ENCODE measurements at regions not wholly inside any gene's neighbourhood (a gene's known extent, or its start where the extent isn't known, plus 50 kb on each side); places are given as distances from the start of the nearest gene placed in this dataset.

- TF ChIP-seq CTCF (IDR thresholded peaks at IDR 0.05) (no peak), POLR2A (IDR thresholded peaks at IDR 0.05) (no peak)
Measured at GRCh38 chr9:129548571-129549135, 72.2 kb downstream of the C9orf50 start.

Measured in body of pancreas (tissue), 4 donors.